GM19324 (cell line): ENCODE measurements at regions not wholly inside any gene's neighbourhood (a gene's known extent, or its start where the extent isn't known, plus 50 kb on each side); places are given as distances from the start of the nearest gene placed in this dataset.
"Not testable (repeated sequence)": the region's sequence is repeated elsewhere in the genome, so short reads cannot be mapped to it uniquely, and the experiment has no call there.

Source experiments
- ATAC-seq: cut with Tn5 transposase; IDR thresholded peaks from one replicate; pipeline ENCODE4 v1.9.1; 2021; ENCODE audit warnings: mild to moderate bottlenecking, moderate library complexity; ENCODE audit not compliant: unreplicated experiment, low FRiP score

DNA sequence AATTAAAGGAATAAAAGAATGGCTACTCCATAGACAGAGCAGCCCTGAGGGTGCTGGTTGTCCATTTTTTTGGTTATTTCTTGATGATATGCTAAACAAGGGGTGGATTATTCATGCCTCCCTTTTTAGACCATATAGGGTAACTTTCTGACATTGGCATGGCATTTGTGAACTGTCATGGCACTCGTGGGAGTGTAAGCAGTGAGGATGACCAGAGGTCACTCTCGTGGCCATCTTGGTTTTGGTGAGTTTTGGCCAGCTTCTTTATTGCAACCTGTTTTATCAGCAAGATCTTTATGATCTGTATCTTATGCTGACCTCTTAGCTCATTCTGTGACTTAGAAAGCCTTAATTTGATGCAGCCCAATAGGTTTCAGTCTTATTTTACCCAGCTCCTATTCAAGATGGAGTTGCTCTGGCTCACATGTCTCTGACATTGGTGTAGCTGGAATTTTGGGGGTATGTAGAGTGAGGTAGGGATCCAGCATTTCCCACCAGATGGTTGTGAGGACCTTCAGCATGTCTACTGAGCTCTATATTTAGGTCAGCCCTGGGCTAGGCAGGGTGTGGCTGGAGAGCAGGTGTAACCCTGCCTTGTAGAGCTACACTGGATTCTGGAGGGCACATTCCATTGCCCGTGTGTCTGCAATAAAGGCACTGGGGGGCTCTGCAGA is 103.5 kb upstream of the SLC38A2 start:
- ATAC-seq, result no peak

DNA sequence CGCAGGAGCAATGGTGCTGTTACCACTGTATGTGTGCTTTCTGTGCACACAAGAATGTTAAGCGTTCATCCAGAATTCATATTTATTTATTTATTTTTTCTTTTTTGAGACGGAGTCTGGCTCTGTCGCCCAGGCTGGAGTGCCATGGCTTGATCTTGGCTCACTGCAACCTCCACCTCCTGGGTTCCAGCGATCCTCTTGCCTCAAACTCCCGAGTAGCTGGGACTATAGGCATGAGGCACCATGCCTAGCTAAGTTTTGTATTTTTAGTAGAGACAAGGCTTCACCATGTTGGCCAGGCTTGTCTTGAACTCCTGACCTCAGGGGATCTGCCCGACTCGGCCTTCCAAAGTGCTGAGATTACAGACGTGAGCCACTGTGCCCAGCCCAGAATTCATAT is 101.8 kb upstream of the SLC38A2 start:
- not testable (repeated sequence) for ATAC-seq

DNA sequence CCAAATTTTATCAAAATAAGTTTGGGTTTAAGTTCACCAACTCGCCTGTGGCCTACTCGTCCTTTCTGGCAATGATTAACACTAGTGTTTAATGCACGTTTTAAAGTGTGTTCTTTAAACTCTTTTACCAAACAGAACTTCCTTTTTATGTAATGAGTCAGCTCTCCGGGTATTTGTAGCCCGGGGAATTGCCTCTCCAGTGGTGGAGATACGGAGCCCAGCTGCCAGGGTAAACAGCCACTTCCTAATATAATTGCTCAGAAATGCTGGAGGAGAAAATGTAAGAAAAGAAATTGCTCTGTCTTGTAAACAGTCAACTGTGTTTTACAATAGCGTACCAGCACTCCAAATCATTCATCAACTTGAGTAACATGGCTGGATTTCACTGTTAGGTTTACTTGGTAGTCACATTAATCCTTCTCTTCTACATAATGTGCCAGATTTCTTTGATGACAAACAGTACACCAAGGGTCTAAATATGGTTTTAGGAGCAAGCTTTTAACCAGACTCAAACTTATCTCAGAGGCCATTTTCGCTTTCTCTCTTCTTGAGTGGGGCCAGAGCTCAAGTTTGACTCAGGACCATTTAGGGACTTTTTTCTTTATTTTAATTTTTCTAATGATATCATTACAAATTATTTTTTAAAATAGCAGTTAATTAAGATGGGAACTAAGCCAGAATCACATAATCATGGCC is 101.2 kb upstream of the SLC38A2 start:
- peak; percentile 60 for ATAC-seq

DNA sequence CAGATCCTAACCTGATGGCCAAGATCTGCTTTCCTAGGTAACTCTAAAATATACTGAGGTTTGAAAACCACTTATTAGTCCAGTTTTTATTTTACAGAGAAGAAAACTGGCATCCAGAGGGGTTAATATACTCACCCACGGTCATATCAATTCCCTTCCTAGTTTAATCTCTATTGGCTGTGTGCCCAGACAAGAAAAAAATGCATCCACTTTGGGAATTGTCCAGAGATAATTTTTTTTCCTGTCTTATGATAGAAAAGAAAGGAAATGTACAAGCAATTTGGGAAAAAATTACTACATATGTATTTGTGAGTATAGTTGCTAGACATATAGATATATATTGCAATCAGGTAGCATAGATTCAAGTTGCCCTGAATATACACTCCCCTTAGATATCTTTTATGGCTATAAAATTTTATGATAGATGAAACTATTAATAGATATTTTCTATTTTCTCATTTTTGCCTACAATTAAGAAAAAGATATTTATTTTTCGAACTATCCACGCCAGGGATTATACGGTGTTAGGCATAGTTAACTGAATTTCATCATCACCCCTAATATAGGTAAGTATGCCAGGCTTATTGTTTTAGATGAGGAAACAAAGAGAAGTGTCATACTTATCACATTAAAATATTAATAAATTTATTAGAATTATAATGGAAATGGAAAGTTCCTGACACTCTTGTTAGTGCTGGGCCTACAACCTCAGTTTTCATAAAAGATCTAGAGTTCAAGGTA is 100.5 kb upstream of the SLC38A2 start:
- no peak for ATAC-seq

DNA sequence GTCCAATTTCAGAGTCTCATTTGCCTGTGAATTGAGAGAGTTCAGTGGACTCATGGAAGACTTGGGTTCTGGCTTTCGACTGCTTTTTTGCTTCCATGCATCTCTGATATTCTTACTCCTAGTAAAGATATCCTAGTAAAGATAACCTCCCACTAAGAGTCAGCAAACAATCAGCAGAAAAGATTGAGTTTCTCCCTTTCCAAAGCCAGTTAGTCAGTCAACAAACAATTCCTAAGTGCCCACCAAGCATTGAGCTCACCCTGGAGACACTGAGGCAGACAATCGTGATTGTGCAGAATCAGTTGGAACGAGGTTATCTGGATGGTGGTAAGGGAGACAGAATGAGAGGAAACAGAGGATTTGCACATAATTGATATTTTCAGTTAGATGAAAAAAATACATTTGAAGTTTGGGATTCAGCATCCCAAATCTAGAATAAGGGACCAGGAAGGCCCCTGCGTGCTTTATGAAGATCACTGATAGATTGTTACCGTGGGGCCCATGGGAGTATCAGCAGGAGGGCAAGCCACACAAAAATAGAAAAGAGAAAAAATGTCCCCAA is 99.7 kb upstream of the SLC38A2 start:
- no peak for ATAC-seq

DNA sequence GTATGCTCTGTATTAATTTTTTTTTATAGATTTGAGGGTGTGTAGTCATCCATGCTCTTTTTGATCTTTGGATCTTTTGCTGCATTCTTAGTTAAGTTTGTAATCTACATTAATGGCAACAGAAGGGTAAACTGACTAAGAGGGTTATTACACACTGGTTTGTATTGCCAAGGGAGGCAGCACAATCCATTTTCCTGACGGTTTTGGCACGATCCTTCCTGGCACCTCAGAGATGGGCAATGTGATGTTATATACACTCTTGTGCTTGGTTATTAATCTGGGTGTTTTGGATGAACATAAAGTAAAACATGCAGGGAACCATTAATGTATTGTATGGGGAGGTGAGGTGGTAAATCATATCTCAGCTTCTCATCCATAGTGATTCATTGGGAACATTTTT is 98.8 kb upstream of the SLC38A2 start:
- no peak for ATAC-seq

DNA sequence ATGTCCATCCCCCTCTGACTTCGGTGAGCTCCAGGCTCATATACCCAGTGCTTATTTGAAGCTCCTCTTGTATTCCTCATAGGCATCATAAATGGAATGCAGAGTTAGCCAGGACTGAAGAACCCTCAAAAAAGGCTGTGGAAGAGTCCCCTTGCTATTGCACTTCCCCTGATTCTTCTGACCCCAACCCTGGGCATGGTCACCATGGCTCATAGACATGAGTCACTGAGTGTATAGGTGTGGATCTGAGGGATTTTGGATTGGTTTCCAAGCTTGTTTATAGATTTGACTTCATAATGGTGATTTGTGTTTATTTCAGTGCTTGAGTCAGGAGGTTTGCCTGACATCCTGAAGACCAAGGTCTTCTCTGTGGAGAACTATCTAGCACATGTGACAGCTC is 98.4 kb upstream of the SLC38A2 start:
- ATAC-seq, result no peak

DNA sequence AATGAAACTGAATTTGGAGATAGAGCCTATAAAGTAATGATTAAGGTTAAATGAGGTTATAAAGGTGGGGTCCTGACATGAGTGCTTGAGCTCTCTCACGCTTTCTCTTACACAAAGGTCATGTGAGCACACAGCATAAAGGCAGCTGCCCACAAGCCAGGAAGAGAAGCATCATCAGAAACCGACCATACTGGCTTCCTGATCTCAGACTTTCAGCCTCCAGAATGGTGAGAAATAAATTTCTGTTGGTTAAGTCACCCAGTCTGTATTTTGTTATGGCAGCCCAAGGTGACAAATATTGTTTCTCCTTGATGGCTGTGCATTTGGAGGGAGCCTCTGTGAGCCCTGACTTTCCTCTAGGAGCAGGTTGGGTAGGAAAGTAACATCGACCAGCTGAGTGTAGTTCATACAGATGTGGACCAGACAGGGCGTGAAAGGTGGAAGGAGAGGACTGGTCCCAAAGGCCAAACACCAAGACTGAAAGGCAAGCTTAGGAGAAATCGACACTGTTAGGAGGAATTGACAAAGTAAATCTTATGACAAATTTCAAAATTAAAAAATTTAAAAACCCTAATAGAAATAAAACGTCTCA is 97.6 kb upstream of the SLC38A2 start:
- no peak for ATAC-seq

DNA sequence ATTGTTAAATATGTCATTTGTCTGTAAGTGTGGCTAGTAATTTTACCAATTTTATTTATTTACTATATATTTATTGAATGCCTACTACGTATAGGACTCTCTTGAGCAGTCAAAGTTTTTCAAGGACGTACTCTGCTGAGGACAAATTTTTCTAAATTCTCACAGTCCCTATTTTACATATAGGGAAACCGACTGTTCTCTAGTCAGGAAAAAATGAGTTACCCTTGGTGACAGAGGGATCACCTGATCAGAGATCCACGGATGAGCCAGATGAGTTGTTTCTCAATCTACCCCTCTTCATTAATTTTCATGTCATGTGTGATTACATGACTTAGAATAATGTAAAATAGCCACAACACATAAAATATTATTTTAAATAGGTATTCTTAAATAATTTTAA is 96.2 kb upstream of the SLC38A2 start:
- no peak for ATAC-seq

DNA sequence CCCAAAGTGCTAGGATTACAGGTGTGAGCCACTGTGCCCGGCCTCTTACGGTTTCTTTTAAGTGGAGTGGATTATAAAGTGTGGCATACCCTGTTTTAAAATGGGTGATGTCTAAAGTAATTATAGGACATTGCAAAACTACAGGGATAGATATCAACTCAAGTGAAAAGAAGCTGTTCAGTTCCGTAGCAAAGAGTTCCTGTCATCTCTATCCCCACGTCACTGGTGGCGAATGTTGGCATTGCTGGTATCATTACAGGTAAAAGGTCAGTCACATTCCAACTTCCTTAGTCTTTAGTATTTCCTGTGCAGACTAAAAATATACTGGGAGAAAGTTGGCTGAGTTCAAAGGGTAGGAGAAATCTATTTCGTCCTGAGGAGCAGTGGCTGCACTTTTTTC is 95.6 kb upstream of the SLC38A2 start:
- ATAC-seq, result no peak

DNA sequence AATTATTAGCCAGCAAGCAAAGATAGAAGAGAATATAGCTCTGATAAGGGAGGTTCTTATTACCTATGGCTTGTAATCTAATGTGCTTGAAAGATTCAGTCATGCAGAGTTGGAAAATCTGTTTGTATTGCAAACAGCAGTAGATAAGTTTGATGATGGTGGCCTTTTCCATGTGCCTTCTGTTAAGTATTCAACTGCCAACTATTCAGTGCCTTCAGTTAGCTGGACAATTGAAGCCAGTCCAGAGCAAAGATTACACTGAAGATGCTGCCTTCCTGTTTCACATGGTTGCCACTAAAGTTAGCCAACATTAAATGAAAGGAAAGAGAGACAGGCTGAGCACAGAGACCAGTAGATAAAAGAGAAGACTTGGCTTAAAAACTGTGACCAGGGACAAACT is 92.7 kb upstream of the SLC38A2 start:
- no peak for ATAC-seq

DNA sequence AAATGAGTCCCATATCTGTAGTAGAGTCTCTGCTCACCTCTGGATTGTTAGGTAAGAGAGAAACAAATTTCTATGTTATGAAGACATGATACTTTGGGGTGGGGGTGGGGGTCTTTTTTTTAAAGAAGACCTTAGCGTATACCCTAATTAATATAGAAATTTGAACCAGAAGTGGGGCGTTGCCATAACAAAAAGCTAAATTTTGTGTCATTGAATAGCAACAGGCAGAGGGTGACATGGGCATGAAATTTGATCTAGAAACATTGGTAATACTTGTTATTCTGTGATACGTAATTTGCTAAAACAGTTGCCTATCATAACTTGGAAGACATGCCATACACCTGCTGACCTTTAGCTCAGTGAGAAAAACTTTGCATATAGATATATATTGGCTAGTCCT is 92.3 kb upstream of the SLC38A2 start:
- no peak for ATAC-seq

DNA sequence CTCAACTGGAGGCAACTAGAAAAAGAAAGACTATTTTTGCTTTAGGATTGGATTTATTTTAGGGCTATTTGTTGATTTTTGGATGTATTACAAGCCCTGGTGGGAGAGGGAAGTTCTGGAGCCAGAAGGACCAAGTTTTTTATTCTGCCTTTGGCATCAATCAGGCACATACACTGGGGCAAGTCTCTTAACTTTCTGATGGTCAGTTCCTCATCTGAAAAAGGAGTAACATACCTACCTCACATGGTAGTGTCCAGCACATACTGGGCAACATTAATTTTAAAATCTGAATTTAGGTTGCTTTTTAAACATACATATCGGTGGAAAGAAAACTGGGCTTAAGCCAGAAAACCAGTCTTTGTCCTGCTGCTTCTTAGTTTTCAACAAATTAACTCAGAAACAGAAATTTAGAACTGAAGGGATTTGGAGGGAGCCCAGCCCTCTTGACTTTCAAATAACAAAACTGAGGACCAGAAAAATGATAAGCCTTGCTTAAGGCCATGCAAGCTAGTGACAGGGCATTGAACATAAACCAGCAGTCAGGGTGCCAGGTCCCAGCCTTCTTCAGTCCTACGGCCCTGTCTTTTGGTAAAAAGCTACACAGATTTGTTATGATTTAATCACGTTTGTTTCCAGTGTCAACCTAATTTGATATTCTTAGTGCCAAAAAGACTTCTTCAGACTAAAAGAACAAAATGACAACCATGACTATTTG is 90.2 kb upstream of the SLC38A2 start:
- ATAC-seq, result no peak

DNA sequence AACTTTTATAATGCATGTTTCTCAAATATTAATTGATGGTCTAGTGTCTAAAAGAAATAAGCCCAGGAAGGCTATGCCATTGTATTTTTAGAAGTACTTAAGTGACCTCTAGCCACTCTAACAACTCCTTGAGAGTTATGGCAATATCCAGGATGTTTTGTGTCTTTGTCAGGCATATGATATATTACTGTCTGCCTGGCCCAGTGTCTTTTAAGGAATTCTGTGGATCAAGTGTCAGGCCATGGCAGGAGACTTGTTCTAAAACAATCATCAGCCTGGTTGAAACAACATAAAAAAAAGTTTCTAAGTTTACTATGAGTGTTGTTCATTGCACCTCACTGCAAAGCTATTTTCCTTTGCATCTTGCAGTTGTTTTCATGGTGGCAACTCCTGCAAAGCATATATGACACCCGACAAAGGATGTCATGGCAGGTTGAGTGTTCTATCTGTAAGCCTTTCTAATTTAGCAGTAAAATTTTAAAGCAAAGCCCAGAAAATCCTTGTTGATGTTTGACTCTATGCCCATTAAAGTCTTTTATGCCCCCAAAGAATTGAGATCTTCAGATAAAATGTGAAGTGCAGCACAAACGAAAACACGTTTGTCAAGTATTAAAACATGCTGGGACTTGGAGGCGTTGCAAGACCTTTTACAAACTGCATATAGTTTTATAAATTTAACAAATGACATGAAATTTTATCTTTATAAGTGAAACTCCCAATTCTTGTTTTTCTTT is 89.5 kb upstream of the SLC38A2 start:
- no peak for ATAC-seq

DNA sequence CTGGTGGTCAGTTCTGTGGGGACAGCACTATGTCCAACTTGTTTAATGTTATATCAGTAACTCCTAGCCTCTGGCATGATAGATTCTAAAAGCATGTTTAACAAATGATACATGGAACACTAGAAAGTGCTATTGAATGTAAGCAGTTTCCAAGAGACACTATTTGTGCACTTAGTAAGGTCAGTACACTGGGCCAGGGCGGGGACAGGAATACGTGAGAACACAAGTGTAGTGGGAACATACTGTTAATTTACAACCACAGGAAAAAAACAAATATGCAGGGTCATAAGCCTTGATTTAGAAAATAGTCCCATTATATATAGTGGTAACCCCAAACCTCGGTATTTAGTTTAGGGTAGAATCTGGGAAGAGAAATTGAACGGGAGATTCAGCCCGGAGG is 88.9 kb upstream of the SLC38A2 start:
- ATAC-seq, result no peak

DNA sequence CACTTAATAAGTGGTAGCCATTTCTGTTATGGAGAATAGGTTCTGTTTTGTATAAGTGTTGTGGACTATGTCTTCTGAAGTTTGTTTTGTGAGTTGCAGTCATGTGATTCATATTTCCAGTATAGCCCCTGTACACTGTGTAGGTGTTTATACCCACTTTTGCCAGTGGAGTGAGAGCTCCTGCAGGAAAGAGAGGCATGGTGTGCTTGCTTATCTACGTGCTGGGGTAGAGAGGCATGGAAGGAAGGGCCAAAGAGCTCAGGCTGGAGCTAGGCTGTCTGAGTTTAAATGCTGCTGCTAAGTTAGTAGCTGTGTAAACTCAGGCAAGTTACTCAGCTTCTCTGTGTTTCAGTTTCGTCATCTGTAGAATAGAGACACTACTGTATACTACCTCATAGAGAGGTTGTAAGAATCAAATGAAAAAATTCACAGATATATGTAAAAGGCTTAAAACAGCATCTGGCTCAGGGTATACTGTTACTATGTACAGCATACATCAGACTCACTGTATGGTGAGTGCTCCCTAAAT is 88.2 kb upstream of the SLC38A2 start:
- no peak for ATAC-seq

DNA sequence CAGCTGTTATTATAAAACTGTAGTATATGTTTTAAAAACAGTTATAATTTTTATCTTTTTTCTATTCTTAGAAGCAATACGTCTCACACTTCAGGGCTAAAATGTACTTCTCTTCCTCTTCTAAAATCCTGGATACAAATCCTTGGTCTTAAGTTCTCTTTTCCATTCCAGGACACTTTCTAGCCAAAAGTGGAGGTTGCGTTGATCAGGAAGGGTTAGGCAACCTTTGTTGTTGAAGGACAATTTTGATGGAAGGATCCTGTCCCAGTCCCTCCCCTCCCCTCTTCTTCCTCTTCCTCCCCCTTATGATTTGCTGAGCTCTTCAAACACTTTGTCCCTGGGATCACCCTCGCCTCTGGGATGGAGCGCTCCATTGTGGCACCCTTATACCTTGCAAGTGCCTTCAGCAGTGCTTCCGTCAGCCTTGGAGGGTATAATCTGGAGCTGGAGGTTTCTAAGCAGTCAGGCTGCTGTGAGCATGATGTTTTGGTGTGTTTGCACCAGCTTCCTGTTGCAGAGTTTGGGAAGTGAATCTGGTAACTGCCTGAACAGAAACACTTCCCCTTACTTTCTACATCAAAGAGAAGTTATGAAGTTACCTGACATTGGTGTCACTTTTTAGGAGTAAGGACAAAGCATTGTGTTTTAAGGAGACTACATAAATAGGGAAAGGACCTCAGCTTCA is 87.4 kb upstream of the SLC38A2 start:
- ATAC-seq, result no peak

DNA sequence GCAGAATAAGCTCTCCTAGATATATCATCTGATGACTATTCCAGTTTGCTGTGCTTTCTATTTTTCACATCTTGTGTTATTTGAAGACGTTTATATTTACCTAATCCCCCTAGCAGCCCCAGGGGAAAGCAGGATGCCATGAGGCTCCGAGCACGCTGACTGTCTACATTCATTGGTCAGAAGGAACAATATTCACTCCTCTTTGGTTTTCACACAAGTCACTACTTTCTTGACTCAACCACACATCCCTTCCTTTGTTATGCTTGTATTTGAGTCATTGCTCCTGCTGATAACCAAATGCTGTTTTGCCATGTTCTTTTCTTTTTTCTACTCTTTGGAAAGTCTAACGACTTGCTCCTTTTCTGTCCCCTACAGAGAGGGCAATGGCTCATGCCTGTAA is 86.5 kb upstream of the SLC38A2 start:
- no peak for ATAC-seq

DNA sequence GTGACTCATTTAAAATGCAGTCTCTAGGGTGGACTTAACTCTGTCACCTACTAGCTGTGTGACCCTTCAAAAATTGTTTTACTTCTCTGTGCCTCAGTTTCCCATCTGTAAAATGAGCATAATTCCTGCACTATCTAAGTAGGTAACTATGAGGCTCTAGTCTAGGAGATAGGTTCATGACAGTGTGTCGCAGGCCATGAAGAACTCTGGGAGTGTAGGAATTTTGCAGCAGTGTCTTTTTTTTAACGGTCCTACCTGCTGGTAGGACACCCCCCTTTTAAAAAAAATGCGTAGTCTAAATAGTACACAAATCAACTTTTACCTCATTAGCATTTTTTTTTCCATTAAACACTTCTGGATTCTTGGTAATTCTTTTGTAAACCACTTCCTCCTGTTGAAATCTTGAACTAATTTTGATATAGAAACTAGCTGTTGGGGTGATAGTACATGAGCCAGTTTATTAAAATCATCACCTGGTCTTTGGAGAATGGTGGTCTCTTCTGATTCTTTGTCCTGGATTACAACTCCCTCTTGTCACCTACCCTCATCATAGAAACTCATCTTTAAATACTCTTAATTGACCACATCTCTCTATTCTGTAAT is 86.0 kb upstream of the SLC38A2 start:
- ATAC-seq, result no peak
